ENCODE measurements at regions not wholly inside any gene's neighbourhood (a gene's known extent, or its start where the extent isn't known, plus 50 kb on each side); places are given as distances from the start of the nearest gene placed in this dataset.

DNA sequence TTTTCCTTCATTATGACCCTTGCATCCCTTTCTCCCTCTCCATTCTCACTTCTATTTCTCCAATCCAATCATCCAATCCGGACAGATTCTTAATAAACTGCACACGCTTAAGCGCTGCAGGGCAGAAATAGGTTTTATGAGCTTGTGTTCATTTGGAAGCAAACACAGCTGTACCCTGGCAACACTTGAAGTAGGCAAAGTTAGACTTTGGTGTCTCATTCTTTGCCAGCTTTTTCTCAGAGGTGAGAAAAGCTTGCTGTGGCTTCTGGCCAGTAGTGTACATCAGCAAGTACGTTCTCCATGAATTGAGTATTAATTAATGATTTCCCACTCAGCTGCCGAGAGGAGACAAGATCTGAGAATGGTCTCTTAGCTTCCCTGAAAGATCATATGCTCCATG, 88.5 kb downstream of the FBXO4 start:
- POLR2A ChIA-PET: interaction anchor here (0.5 kb wide), 1 partner anchor 759 kb away, joined by 4 read pairs; no protein-coding TSS in a partner anchor
- Mint-ChIP-seq H3K27ac (ENCODE audit: low read depth, unreplicated experiment) (no peak overlapping the region), H3K9me3 (ENCODE audit: unreplicated experiment) (no peaks in the 10 kb centered on the region), H3K4me1 (ENCODE audit: insufficient read depth, unreplicated experiment) (no peaks in the 10 kb centered on the region), H3K4me3 (ENCODE audit: unreplicated experiment) (no peak overlapping the region), H3K27me3 (ENCODE audit: insufficient read depth, unreplicated experiment) (no peaks in the 10 kb centered on the region), H3K36me3 (ENCODE audit: insufficient read depth, unreplicated experiment) (no peaks in the 10 kb centered on the region)
- no peak for DNase-seq (ENCODE audit: unreplicated experiment)
- TF ChIP-seq, protein P1, sequence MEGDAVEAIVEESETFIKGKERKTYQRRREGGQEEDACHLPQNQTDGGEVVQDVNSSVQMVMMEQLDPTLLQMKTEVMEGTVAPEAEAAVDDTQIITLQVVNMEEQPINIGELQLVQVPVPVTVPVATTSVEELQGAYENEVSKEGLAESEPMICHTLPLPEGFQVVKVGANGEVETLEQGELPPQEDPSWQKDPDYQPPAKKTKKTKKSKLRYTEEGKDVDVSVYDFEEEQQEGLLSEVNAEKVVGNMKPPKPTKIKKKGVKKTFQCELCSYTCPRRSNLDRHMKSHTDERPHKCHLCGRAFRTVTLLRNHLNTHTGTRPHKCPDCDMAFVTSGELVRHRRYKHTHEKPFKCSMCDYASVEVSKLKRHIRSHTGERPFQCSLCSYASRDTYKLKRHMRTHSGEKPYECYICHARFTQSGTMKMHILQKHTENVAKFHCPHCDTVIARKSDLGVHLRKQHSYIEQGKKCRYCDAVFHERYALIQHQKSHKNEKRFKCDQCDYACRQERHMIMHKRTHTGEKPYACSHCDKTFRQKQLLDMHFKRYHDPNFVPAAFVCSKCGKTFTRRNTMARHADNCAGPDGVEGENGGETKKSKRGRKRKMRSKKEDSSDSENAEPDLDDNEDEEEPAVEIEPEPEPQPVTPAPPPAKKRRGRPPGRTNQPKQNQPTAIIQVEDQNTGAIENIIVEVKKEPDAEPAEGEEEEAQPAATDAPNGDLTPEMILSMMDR (IDR thresholded peaks at IDR 0.05; ENCODE audit: unreplicated experiment): no peak
- BruUV-seq (replicated peaks): no TSS peak
- CTCF ChIA-PET: no interaction called here
- intact Hi-C loops (cut with micrococcal nuclease): no loop called here

DNA sequence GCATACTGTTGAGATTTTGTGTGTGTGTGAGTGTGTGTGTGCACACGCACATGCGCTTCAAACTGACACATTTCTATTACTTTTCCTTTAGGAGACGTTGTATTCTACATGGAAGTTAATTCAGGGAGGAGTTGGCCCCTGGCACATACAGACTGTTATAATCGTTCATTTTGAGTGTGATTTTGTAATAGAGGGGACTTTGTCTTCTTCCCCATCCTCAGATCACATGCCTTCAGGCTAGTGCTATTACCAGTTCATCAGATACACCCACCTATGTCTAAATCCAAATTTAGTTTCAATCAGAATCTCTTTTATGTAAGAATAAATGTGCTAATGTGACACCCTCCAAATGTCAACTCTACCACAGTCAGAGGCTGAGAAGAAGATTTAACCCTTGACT, 90.2 kb downstream of the FBXO4 start:
- TF ChIP-seq, protein P1 (IDR thresholded peaks at IDR 0.05; ENCODE audit: unreplicated experiment): no peak
- Mint-ChIP-seq H3K9me3 (ENCODE audit: unreplicated experiment) (no peaks in the 10 kb centered on the region), H3K27ac (ENCODE audit: low read depth, unreplicated experiment) (no peak overlapping the region), H3K4me3 (ENCODE audit: unreplicated experiment) (no peak overlapping the region), H3K36me3 (ENCODE audit: insufficient read depth, unreplicated experiment) (no peaks in the 10 kb centered on the region), H3K27me3 (ENCODE audit: insufficient read depth, unreplicated experiment) (no peaks in the 10 kb centered on the region), H3K4me1 (ENCODE audit: insufficient read depth, unreplicated experiment) (no peaks in the 10 kb centered on the region)
- no peak for DNase-seq (ENCODE audit: unreplicated experiment)
- intact Hi-C loops (cut with micrococcal nuclease): no loop called here
- no TSS peak for BruUV-seq (replicated peaks)
- POLR2A ChIA-PET: interaction anchor here (0.7 kb wide), 1 partner anchor 38 kb away, joined by 3 read pairs; no protein-coding TSS in a partner anchor
- CTCF ChIA-PET: interaction anchor here (1.2 kb wide), 1 partner anchor 10 kb away, joined by 4 read pairs; no protein-coding TSS in a partner anchor

DNA sequence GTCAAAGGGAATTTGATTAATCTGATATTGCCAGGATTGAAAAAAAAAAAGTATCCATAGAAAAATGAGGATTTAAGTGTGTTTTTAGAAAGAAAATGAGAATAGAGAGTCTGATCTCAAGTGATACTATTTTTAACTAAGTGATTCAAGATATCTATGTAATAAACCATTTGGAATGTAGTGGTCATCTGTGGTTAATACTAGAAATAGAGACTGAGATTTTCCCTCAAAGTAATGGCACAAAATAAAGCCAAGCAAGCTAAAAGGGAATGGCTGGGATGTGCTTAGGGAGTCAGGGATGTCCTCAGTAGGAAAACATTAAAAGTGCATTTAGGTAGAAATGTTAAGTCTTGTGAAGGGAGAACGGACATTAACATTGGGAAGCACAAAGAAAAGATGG, 90.6 kb downstream of the FBXO4 start:
- DNase-seq (ENCODE audit: unreplicated experiment): no peak
- Mint-ChIP-seq H3K36me3 (ENCODE audit: insufficient read depth, unreplicated experiment) (no peaks in the 10 kb centered on the region), H3K27ac (ENCODE audit: low read depth, unreplicated experiment) (no peak overlapping the region), H3K27me3 (ENCODE audit: insufficient read depth, unreplicated experiment) (no peaks in the 10 kb centered on the region), H3K9me3 (ENCODE audit: unreplicated experiment) (no peaks in the 10 kb centered on the region), H3K4me3 (ENCODE audit: unreplicated experiment) (no peak overlapping the region), H3K4me1 (ENCODE audit: insufficient read depth, unreplicated experiment) (peaks cover 2% of the 10 kb centered on the region)
- TF ChIP-seq, protein P1 (IDR thresholded peaks at IDR 0.05; ENCODE audit: unreplicated experiment): no peak
- ChIA-PET CTCF (interaction anchor here (1.2 to 2.1 kb wide), 3 partner anchors 10 to 41 kb away, joined by 4 to 7 read pairs (median 5); no protein-coding TSS in a partner anchor), POLR2A (interaction anchor here (0.7 kb wide), 1 partner anchor 38 kb away, joined by 3 read pairs; no protein-coding TSS in a partner anchor)
- no TSS peak for BruUV-seq (replicated peaks)
- intact Hi-C loops (cut with micrococcal nuclease): no loop called here

DNA sequence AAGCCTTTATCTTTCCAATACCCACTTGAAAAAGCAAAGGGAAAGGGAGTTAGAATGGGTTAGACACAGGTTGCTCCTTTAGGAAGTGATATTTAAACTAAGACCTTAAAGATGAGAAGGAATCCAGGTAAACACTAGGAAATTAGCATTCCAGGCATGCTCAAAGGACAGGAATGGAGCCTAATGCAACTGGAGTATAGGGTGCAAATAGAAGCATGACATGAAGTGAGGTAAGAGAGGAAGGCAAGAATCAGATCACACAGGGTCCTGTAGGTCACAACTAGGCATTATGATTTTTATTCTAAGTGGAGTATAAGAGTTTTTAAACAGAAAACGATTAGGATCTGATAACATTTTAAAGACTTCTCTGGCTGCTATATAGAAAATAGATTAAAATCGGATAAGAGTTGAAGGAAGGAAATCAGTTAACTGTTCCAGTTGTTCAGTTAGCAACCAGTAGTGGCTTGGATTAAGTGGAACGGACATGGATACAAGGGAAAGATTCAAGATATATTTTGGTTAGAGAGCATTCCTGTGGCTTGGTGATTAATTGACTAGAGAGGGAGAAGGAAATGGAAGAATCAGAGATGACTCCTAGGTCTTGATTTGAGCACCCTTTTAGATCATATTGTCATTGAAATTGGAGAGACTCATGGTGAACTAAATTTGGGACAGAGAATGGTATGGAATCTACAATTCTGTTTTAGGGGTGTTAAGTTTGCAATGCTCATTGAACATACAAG, 95.9 kb downstream of the FBXO4 start:
- no TSS peak for BruUV-seq (replicated peaks)
- peaks cover 14% of the 10 kb centered on the region for H3K4me1 Mint-ChIP-seq (ENCODE audit: insufficient read depth, unreplicated experiment)
- no peaks in the 10 kb centered on the region for H3K9me3 Mint-ChIP-seq (ENCODE audit: unreplicated experiment)
- no peaks in the 10 kb centered on the region for H3K36me3 Mint-ChIP-seq (ENCODE audit: insufficient read depth, unreplicated experiment)
- TF ChIP-seq, protein P1 (IDR thresholded peaks at IDR 0.05; ENCODE audit: unreplicated experiment): no peak
- DNase-seq (ENCODE audit: unreplicated experiment): peak; percentile 3
- CTCF ChIA-PET: no interaction called here
- no peak overlapping the region for H3K4me3 Mint-ChIP-seq (ENCODE audit: unreplicated experiment)
- H3K27ac Mint-ChIP-seq (ENCODE audit: low read depth, unreplicated experiment): no peak overlapping the region
- POLR2A ChIA-PET: interaction anchor here (1.1 kb wide), 1 partner anchor 52 kb away, joined by 4 read pairs; no protein-coding TSS in a partner anchor
- H3K27me3 Mint-ChIP-seq (ENCODE audit: insufficient read depth, unreplicated experiment): no peaks in the 10 kb centered on the region
- intact Hi-C loops (cut with micrococcal nuclease): no loop called here

Data from MCF 10A (cell line).